Tibial nerve (tissue), 3 donors: ENCODE measurements at regions not wholly inside any gene's neighbourhood (a gene's known extent, or its start where the extent isn't known, plus 50 kb on each side); places are given as distances from the start of the nearest gene placed in this dataset.

Source experiments
- CTCF ChIP-seq, 5 experiments: fragments of 200-600 bp in 3 of 5; fragments of 450-650 bp in 2 of 5; sonication (generic) in 3 of 5; IDR thresholded peaks; one replicate each; pipeline ENCODE4 v1.5.1; 2016 to 2019; ENCODE audit warnings: antibody characterized with exemption in 5 of 5, mild to moderate bottlenecking in 3 of 5, moderate library complexity in 2 of 5
- POLR2A ChIP-seq, 2 donors: fragments of 450-650 bp; IDR thresholded peaks; one replicate each; pipeline ENCODE4 v1.6.1; 2017; ENCODE audit warnings: antibody characterized with exemption in 2 of 2, mild to moderate bottlenecking in 2 of 2, moderate library complexity in 2 of 2

- TF ChIP-seq CTCF (IDR thresholded peaks at IDR 0.05) (no peak), POLR2A (IDR thresholded peaks at IDR 0.05) (no peak)
Measured at GRCh38 chr10:53233749-53234148, 461.2 kb upstream of the MBL2 start.
